GM21381 (cell line): ENCODE measurements at regions not wholly inside any gene's neighbourhood (a gene's known extent, or its start where the extent isn't known, plus 50 kb on each side); places are given as distances from the start of the nearest gene placed in this dataset.
"Not testable (repeated sequence)": the region's sequence is repeated elsewhere in the genome, so short reads cannot be mapped to it uniquely, and the experiment has no call there.

ENCODE experiments used
- ATAC-seq: cut with Tn5 transposase; IDR thresholded peaks from one replicate; pipeline ENCODE4 v1.9.1; 2021; ENCODE audit warnings: mild to moderate bottlenecking, moderate library complexity; ENCODE audit not compliant: unreplicated experiment

DNA sequence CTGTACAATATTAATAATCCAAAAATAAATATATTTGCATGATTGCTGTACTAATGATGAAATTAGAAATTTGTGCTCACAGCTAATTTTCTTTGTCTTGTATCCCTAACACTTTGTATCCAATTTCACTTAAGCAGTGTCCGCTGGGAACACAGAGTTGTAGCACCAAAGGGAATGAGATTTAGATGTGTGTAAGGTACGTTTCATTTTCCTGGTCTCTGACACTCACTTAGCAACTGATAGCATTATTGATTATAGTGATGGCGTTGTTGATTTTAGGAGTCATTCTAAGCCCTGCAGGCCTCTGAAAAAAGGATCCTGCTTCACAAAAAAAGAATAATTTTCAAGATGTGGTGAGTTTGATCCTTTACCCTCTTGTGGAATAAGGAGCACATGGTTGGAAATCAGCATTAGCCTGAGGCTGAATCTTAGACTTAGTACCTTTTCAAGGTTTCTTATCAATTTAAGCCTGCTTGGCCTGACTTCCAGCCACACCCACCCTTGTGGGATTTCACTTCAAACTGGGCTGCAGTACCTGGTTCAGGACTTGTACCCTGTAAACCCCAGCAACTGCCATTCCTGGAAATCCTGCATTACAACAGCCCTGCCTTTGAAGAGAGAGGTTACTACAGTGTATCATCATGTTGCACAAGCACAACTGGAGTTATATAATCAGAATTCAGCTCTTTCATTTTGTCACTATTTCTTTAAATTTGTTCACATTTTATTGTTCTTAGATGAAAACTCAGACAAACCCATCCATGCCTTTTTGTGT lies 116.2 kb downstream of the RND3 start:
- ATAC-seq: no peak

DNA sequence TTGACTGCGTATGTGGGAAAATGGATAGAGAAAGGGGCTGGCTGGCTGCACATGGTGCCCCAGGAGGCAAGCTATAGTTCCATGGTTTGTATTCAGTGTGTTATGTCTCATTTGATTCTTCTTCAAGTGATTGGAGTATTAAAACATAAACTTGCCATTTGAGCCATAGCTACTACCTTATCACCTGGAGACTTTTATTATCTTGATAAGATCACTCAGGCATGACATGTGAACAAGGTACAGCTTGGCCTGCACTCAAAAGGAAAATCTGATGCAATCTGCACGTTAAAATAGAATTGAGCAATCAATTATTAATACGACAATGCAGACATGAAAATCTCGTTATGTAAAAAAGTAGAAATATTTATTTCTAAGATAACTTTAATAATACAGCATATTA lies 116.9 kb downstream of the RND3 start:
- ATAC-seq: no peak

GRCh38 chr2:150369862-150370261 lies 117.6 kb downstream of the RND3 start:
- no peak for ATAC-seq

GRCh38 chr2:150358468-150358807 lies 129.0 kb downstream of the RND3 start:
- no peak for ATAC-seq

DNA sequence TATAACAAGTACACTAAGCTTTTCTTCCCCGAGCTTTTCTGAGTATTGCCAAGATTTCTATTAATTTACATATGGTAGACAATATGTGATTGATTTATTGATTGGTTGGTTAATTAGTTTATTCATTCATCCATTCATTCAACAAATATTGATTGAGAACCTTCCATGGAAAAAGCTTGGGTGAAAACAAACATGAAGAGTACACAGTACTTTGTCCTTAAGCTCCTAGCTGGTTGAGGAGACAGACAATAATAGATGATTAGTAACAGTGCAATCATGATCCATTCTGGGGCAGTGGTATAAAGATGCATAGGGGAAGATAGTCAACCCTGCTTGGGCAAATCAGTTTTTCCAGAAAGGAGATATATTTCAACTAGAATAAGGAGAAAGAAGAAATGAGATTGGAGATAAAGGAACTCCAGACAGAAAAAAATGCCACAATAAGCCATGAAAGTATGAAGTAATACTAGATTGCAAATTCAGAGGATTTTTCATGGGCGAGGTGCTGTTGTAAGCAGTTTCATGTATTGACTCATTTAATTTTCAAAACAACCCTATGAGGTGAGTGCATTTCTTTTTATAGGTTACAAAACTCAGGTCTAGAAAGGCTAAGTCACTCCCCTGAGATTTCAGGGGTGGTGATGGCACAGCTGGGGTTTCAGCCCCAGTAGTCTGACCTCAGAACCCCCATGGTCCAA lies 129.5 kb downstream of the RND3 start:
- ATAC-seq: peak; percentile 57

GRCh38 chr2:150355440-150355839 lies 132.0 kb downstream of the RND3 start:
- no peak for ATAC-seq

DNA sequence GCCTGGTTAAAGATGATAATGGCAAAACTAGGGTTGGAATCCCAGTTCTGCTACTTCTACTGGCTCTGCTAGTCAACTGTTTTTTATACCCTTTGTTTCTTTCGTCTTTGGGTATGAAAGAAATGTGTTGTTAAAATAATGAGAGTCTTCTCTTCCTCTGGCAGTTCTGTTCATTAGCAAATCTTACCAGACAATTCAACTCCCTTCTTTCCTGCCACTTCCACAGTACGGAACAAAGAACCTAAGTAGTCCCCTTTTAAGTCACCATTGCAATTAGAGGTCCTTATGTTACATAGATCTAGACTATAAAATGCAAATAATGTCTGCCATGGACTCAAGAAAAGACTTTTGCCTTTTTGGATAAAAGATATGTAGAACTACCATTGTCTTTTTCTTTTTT lies 134.1 kb downstream of the RND3 start:
- no peak for ATAC-seq

DNA sequence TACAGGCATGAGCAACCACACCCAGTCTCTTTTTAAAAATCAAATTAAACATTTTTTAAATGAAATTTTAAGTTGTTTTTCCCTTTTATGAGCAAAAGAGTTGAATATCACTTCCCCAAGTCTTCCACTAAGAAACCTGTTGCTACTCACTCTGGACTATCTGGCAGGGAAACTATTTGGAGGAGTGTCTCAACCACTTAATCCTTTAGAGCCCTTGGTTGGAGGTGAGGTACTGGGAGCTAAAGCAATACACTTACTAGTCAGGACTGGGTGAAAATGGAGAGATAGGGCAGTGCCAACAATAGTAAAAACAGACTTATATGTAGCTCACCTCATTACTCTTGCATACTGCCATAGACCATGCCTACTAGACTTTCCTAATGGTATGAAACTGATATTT lies 135.5 kb downstream of the RND3 start:
- no peak for ATAC-seq

DNA sequence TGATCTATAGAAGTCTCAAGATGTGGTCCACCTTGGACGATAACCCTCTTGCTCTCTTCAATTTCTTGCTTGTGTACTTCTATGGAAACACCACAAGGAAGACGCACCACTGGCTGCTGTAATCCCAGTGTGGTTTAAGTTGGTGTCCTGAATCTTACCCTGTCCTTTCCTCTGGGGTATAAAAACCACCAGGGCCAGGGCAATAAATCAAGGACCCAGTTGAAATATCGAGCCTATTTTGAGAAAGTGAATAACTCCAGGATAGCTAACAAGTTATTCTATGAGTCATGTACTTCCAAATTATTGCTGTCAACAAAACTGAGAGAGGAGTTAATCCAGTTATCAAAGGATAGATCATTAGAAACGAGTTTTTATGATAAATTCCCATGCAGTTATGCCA lies 137.0 kb downstream of the RND3 start:
- no peak for ATAC-seq

DNA sequence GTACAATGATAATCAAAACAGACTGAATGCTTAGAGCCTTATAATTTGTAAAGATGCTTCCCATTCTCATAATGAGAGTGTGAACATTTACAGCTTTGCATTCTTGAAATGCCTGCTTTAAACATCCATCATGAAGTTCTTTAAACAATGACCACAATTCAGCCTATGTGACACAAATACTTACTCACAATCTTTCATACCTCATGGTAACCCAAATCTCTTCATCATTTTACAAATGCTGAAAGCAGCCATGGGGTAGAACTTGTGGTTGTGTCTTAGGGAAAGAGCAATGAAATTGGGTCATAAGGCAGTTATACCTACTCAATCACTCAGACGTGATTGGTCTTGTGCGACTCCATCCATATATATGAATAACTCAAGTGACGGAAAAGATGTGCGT lies 140.7 kb downstream of the RND3 start:
- no peak for ATAC-seq

DNA sequence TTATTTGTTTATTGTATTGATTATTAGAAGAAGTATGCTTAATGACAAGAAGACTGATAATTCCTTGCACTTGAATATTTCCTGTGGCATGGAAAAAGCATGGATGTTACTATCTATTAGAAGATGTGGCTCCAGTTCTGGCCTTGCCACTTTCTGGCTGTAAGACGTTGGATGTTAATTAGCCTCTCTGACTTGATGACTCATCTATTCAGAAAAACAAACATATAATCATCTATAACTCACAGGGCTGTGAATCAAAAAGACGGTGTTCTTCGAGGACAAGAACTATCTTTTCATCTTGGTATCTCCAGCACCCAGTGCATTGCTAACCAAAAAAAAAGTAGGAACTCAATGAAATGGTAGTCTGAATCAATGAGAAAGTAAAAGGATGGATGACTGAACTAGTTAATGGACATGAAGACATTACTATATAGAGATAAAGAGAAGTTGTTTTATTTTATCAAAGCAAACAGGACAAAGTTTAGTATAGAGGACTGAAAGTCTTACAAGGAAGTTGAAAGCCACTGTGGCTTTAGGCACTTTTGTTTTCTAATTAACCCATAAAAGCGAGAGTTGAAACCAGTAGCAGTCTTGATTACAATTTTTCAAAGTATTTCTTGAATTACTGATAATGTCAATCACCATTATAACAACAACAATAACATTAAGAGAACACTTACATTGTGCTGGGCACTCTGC lies 145.3 kb downstream of the RND3 start:
- ATAC-seq: no peak

DNA sequence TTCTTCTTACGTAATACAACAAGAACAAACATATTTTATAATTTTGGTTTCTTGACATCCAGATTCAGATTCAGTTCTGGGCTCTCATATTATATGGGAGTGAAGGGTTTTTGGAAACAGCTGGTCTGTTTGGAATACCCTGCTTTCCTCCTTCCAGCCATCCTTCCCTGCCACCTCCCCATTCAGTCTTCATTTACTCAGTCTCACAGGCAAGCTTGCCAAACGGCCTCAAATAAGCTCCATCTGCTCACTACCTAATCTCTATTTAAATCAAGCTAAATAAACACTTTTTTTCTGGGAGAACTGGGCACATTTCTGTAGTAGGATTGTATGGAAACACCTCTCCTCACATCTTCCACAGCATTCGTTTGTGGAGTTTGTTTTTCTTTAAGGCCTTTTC lies 147.5 kb downstream of the RND3 start:
- ATAC-seq: no peak

- ATAC-seq: no peak
Measured at GRCh38 chr2:150339282-150339681, 148.2 kb downstream of the RND3 start.

GRCh38 chr2:150335596-150335995 lies 151.9 kb downstream of the RND3 start:
- ATAC-seq: no peak

DNA sequence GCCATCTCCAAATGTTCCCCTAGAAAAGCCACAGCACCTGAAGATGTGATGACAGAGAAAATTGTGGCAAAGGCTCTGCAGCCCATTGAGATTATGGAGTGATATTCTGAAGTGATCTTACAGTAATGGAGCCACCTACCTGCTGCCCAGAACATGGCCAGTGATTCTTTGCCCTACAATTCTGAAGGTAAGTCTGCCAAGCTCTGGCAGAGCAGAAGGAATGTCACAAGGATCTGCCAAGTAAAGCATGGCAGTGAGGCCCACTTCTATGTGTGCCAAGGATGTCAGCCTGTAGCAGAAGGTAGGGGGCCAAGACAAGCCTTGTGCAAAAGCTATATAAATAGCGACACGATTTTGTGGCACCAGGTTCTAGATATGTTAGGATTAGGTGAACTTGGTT lies 155.1 kb downstream of the RND3 start:
- ATAC-seq: no peak

GRCh38 chr2:150327564-150328489 lies 159.6 kb downstream of the RND3 start:
- no peak for ATAC-seq

GRCh38 chr2:150325656-150326314 lies 161.7 kb downstream of the RND3 start:
- ATAC-seq: no peak

DNA sequence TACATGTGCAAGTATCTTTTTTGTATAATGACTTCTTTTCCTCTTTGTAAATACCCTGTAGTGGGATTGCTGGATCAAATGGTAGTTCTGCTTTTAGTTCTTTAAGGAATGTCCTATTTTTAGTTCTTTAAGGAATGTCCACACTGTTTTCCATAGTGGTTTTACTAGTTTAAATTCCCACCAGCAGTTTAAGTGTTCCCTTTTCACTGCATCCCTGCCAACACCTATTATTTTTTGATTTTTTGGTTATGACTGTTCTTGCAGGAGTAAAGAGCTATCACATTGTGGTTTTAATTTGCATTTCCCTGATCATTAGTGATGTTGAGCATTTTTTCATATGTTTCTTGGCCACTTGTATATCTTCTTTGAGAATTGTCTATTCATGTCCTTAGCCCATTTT lies 164.4 kb downstream of the RND3 start:
- ATAC-seq: not testable (repeated sequence)

GRCh38 chr2:150320608-150321007 lies 166.9 kb downstream of the RND3 start:
- ATAC-seq: no peak
